ENCODE measurements at regions not wholly inside any gene's neighbourhood (a gene's known extent, or its start where the extent isn't known, plus 50 kb on each side); places are given as distances from the start of the nearest gene placed in this dataset.

DNA sequence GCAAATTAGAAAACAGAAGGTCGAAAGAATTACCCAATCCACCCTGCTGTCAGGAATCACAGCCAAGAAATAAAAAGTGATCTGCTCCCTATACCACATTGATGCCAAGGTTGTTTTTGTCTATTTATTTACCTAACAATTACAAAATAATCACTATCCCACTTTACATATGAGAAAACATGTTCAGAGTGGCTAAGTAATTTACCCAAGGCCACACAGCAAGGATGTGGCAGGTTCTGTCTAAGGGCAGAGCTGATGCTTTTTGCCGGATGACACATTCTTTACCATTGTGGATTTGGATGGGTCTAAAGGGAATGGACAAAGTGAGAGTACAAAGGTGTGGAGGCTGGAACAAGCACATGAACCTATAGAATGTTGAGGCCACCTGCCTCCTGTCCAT, 460.7 kb downstream of the INSC start:
- H3K9me3 ChIP-seq (ENCODE audit: low read depth, low read length, poor library complexity, severe bottlenecking) = no peaks in the 10 kb centered on the region
- POLR2A ChIA-PET (ENCODE audit: low non-redundant PET) = no interaction called here
- no TSS peak for BruUV-seq (replicated peaks)
- H3K4me3 ChIP-seq (ENCODE audit: low read depth, low read length, poor library complexity, severe bottlenecking) = no peak overlapping the region
- H3K36me3 ChIP-seq (ENCODE audit: insufficient read depth, low read length, poor library complexity, severe bottlenecking) = no peaks in the 10 kb centered on the region
- intact Hi-C loops (cut with micrococcal nuclease; ENCODE audit: unreplicated experiment) = no loop called here
- TF ChIP-seq, protein P1, sequence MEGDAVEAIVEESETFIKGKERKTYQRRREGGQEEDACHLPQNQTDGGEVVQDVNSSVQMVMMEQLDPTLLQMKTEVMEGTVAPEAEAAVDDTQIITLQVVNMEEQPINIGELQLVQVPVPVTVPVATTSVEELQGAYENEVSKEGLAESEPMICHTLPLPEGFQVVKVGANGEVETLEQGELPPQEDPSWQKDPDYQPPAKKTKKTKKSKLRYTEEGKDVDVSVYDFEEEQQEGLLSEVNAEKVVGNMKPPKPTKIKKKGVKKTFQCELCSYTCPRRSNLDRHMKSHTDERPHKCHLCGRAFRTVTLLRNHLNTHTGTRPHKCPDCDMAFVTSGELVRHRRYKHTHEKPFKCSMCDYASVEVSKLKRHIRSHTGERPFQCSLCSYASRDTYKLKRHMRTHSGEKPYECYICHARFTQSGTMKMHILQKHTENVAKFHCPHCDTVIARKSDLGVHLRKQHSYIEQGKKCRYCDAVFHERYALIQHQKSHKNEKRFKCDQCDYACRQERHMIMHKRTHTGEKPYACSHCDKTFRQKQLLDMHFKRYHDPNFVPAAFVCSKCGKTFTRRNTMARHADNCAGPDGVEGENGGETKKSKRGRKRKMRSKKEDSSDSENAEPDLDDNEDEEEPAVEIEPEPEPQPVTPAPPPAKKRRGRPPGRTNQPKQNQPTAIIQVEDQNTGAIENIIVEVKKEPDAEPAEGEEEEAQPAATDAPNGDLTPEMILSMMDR (conservative IDR thresholded peaks at IDR 0.05; ENCODE audit: low read depth, low read length) = no peak
- TF ChIP-seq EZH2 (IDR thresholded peaks at IDR 0.05; ENCODE audit: borderline replicate concordance, low read depth, low read length, poor library complexity, severe bottlenecking) = no peak
- DNase-seq (ENCODE audit: low spot score) = no peak
- no peaks in the 10 kb centered on the region for H3K4me1 ChIP-seq (ENCODE audit: insufficient read depth, low read length, poor library complexity, severe bottlenecking)
- no peaks in the 10 kb centered on the region for H3K27me3 ChIP-seq (replicated peaks; ENCODE audit: insufficient read depth, low read depth, low read length, poor library complexity)
- no peak overlapping the region for H3K27ac ChIP-seq (ENCODE audit: low read depth, low read length, poor library complexity, severe bottlenecking)
- CTCF ChIA-PET = no interaction called here

DNA sequence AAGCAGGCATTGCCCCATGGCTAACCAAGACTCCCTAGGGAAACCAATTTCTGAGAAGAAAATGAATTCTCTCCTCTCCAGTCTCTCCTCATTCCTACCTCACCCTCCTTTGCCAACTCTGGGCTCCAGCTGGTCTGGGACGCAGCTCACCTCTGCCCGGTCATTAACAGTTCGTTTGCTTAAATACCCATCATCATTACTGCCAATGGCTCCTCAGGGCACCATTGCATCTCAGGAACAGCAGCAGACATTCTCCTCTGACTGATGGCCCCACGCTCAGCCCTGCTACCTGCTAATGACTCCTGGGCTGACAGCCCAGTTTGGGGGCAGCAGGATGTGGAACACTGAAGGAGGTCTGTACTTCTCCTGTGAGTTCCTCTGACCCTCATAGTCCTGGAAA, 462.0 kb downstream of the INSC start:
- no peaks in the 10 kb centered on the region for H3K4me1 ChIP-seq (ENCODE audit: insufficient read depth, low read length, poor library complexity, severe bottlenecking)
- ChIA-PET POLR2A (ENCODE audit: low non-redundant PET) (no interaction called here), CTCF (no interaction called here)
- no peak for DNase-seq (ENCODE audit: low spot score)
- no peaks in the 10 kb centered on the region for H3K9me3 ChIP-seq (ENCODE audit: low read depth, low read length, poor library complexity, severe bottlenecking)
- no peaks in the 10 kb centered on the region for H3K27me3 ChIP-seq (replicated peaks; ENCODE audit: insufficient read depth, low read depth, low read length, poor library complexity)
- intact Hi-C loops (cut with micrococcal nuclease; ENCODE audit: unreplicated experiment) = no loop called here
- no peak for TF ChIP-seq EZH2 (IDR thresholded peaks at IDR 0.05; ENCODE audit: borderline replicate concordance, low read depth, low read length, poor library complexity, severe bottlenecking)
- TF ChIP-seq, protein P1 (conservative IDR thresholded peaks at IDR 0.05; ENCODE audit: low read depth, low read length) = no peak
- H3K36me3 ChIP-seq (ENCODE audit: insufficient read depth, low read length, poor library complexity, severe bottlenecking) = no peaks in the 10 kb centered on the region
- no TSS peak for BruUV-seq (replicated peaks)
- no peak overlapping the region for H3K27ac ChIP-seq (ENCODE audit: low read depth, low read length, poor library complexity, severe bottlenecking)
- H3K4me3 ChIP-seq (ENCODE audit: low read depth, low read length, poor library complexity, severe bottlenecking) = no peak overlapping the region

DNA sequence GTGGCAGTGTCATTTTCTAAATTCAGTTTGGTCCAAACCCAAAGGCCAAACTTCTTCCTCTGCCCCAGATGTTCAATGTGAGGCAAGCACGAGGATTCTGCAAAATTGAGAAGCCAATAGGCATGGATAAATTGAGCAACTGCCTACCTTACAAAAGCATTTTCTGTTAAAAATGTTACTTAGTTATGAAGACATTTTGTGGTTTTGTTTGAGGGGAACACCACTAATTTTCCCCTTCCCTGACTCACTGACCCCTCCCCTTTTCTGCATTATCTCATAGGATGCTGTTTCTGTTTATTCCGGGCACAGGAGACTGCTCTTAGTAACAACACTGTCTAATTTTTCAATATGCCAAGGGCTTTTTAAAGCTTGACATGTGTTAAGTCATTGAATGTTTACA, 462.8 kb downstream of the INSC start:
- H3K27me3 ChIP-seq (replicated peaks; ENCODE audit: insufficient read depth, low read depth, low read length, poor library complexity) = no peaks in the 10 kb centered on the region
- ChIA-PET CTCF (no interaction called here), POLR2A (ENCODE audit: low non-redundant PET) (no interaction called here)
- intact Hi-C loops (cut with micrococcal nuclease; ENCODE audit: unreplicated experiment) = no loop called here
- H3K9me3 ChIP-seq (ENCODE audit: low read depth, low read length, poor library complexity, severe bottlenecking) = no peaks in the 10 kb centered on the region
- no peaks in the 10 kb centered on the region for H3K36me3 ChIP-seq (ENCODE audit: insufficient read depth, low read length, poor library complexity, severe bottlenecking)
- no peak overlapping the region for H3K27ac ChIP-seq (ENCODE audit: low read depth, low read length, poor library complexity, severe bottlenecking)
- no peak overlapping the region for H3K4me3 ChIP-seq (ENCODE audit: low read depth, low read length, poor library complexity, severe bottlenecking)
- DNase-seq (ENCODE audit: low spot score) = no peak
- no TSS peak for BruUV-seq (replicated peaks)
- H3K4me1 ChIP-seq (ENCODE audit: insufficient read depth, low read length, poor library complexity, severe bottlenecking) = no peaks in the 10 kb centered on the region
- TF ChIP-seq, protein P1 (conservative IDR thresholded peaks at IDR 0.05; ENCODE audit: low read depth, low read length) = no peak
- no peak for TF ChIP-seq EZH2 (IDR thresholded peaks at IDR 0.05; ENCODE audit: borderline replicate concordance, low read depth, low read length, poor library complexity, severe bottlenecking)
